NCI-H128 (cell line): ENCODE measurements at regions not wholly inside any gene's neighbourhood (a gene's known extent, or its start where the extent isn't known, plus 50 kb on each side); places are given as distances from the start of the nearest gene placed in this dataset.

Source experiments
- DNase-seq: peaks from one replicate; lab custom pipeline; 2025; ENCODE audit not compliant: unreplicated experiment; lab: John Stamatoyannopoulos, UW

DNA sequence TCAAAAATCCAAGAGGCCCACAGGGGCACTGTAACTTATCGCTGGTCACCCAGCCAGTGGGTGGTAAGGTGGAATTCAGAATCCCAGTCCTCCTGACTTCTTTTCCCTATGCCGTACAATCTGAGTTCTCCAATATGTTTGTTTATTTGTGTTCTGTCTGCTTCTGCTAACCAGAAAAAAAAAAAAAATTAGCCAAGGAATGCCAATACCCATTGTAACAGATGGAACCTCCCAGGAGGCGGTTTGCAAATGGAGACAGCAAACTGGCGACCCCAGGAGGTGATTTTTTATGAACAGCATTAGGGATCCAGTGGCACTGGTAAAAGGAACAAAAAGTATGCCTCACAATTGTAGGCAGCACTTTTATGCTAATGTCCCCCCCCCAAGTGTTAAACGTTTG lies 189.0 kb upstream of the FGGY start:
- DNase-seq = no peak

DNA sequence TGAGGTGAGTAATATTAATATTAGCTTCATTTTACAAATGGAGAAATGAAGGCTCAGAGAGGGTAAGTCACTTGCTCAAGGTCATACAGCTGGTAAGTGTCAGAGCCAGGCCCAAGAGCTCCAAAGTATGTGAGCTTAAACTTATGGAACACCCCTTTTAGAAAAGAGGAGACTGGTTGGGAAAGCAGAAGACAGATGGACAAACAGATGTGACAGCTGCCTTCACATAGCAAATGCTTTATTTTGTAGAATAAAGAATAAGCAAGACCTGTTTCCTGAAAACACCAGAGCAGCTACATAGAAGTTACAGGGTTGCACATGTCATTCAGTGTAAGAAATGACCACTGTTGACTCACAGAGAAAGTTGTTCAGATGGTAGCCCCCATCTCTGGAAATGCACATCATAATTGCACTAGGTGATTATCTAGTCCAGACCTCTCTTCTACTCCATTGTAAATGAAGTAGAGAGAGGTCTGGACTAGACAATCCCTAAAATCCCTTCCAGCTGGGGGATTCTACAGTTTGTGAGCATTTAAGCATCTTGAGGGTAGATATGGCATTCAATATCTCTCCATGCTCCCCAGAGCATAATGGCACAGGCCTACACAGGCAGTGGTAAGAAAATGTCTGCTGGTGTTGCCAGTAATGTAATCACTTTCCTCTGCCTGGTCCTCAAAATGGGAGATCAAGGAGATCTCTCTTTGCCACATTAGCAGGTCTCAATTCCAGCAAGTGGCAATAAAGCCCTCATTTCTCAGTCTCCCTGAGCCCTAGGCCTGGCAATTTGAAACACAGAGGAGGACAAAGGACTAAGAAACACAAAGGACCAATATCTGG lies 188.2 kb upstream of the FGGY start:
- DNase-seq = no peak

DNA sequence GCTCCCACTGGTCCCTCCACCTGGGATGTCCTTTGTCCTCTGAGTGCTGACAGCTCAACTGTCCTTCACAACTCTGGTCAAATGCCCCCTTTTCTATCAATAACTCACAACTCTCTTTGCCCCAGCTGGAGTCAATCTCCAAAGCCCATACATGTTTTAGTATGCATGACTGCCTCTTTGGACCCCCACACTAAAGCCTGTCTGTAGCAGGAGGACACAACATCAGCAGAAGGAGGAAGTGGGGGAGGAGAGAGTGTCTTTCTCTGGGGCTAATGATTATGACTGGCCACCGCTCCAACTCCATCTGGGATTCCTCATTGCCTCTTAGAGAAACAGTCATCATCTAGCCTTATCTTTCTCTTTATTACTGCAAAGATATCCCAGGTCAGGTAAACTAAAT lies 186.6 kb upstream of the FGGY start:
- DNase-seq = no peak

DNA sequence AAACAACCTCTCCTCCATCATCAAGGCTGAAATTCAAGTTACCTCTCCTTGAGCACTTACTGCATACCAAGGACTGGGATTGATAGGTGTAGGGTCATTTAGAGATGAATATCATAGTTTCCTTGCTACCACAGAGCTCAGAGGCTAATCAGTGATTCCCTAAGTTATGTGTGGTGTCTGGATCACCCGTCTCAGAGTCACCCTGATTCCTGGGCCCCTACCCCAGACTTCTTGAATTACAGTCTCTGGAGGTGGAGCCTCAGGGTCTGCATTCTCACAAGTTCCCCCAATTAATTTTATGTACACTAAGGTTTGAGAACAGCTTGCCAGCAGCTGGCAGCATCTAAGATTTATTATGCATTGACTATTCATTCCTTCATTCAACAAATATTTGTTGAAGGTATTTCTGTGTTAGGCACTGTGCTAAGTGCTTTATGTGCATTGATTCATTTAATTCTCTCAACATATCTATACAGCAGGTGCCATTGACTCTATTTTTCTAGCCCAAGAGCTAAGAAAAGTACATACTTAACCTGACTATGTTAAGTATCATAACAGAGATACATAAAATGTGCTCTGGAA lies 182.9 kb upstream of the FGGY start:
- DNase-seq = no peak

DNA sequence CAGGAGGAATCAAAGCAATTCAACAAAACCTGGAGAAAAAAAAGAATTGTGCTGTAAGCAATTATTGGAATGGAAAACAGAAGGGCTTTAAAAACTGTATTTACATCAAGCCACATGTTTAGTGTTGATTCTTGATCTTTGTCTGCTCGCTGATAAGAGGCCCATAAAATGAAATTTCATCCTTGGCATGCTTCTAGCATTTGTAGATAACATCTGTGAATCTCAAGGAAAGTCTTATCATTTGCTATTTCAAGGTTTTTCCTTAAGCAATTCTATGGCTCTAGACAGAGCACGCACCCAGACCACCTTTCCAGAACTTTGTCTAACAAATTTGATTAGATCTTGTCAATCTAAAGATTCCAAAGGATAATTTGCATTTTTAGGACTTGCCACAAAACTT lies 181.0 kb upstream of the FGGY start:
- no peak for DNase-seq

DNA sequence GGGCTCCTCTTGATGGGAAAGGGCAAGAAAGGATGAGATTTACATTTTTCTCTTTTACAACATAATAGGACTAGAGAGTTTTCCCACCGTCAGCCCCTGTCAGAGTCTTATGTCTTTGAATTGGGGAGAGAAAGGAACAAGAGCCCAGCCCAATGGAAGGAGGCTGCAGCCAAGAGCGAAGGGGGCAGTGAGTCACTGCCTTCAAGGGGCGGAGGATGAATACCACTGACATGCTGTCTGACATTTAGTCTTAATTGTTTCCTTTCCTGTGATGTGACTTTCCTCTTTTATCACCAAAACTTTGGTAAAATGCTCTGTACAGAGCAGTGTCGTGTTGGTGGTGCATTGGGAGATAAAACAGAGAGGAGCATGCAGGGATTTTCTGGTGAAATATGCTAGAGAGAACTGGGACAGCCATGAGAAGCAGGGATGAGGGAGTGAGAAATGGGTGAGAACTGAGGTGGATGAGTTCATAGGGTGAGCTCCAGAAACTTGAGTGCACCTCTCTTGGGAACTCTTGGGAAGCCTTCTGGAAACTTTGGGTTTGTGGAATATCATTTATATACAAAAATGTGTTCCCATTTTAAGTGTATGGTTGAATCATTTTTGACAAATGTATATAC lies 179.9 kb upstream of the FGGY start:
- no peak for DNase-seq

DNA sequence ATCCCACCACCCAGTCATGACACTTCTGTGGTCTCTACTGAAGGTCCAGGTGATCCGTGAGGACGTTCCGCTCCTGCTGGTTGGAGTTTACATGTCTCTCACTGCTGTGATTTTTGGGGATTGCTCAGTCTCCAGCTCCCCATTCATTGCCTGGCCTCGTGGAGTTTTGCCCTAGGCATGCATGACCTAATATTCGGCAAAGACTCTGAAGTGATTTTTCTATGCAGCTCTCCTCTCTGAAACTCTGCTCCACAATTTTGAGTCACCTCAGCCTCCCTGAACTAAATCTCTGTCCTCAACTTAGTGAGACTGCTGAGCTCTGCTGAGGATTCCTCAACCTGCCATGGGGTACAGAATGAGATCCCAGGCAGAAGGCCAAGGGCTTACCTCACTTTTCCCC lies 174.4 kb upstream of the FGGY start:
- DNase-seq = no peak

DNA sequence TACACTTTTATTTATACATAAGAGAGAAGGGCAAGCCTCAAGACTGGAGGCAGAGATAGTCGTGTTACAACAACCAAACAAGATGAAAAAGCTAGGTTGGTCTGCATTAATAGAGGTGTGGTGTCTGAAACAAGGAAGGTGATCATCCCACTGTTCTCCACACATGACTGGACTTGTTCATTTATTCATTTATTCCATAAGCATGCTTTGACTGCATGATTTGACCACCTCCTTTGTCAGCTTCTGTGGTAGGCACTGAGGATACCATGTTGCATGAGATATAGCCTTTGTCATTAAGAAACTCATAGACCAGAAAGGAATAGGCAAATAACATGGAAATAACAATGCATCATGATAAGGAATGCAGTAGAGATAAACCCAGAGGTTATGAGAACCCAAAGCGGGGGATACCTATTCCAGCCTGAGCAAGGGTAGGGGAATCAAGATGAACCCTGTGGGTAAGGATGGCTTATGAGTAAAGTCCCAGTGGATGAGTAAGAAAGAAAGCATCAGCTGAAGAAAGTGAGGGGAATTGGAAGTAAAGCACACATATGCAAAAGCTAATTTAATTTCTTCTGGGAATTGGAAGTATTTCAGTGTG lies 173.7 kb upstream of the FGGY start:
- DNase-seq = no peak

DNA sequence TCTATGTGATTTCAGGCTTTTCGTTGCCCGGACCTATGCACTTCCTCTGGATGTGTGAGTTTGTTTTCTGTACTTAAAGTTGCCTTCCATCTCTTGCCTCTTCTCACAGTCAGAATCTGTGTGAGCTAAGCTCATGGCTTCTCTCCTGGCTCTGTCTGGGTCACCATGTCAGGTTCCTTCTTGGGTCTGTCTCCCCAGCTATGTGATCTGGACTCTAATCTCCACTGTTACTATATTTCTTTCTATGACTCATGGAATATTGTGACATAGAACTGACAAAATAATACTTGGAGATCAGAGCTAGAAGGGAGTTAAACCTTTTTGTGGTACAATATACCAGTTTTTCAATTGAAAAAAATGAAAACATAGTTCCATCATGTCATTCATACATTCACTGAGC lies 172.7 kb upstream of the FGGY start:
- DNase-seq = no peak

DNA sequence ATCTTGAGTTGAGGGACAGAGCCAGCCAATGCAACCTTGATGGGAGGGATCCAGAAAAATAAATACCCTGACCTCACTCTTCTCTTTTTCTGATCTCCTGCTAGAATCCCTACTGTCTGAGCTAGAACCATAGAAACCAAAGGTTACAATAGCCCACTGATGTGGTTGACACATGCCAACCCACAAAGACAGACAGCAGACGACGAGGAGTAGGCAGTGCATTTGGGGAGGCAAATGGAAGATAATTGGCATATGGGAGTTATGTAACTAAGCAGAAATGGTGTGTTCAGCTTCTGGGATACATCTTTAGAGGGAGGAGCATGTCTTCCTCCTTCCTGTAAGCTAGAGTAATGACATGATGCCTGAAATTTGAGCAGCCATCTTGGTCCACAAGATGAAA lies 171.7 kb upstream of the FGGY start:
- DNase-seq = no peak

DNA sequence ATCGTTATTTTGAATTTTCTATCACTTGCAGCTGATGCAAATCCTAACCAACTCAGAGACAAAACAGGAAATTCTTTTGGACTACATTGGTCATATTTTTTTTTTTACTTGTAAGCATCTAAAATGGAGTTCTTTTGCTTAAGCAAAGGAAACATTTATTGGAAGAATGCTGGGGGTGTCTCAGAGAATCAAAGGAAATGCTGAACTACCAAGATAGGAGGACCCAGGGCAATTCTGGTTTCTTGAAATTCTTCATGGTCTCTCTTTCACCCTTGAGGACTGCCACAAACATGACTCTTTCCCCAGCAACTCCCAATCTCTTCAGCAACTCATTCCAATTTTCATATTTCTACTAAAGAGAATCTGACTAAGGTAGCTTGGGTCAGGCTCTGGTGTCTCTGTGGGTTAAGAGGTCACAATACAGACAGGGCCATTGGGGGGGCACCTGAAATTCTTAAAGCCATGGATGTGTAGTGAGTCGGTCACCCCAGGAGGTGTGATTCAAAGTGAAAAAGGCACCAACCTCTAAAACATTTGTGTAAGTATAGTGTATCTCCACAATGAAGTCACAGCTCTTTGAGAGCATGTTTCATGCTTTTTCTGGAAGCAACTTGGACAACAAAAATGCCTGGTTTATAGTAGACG lies 171.1 kb upstream of the FGGY start:
- no peak for DNase-seq

DNA sequence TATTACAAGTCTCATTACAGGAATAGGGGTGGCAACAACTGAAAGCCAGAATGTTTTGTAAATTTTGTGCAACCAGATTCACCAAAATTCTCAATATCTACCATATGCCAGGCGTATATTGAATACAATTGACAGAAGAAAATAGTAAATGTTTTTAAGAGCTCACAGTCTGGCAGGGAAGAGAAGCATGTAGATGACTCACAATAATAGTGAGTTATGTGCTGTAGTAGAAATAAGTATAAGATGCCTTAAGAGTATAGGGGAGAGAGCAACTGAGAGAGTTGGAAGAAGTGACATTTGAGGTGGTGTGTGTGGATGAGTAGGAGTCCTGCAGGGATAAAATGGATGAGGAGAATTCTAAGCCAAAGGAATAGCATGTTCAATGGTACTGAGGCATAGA lies 170.5 kb upstream of the FGGY start:
- no peak for DNase-seq

DNA sequence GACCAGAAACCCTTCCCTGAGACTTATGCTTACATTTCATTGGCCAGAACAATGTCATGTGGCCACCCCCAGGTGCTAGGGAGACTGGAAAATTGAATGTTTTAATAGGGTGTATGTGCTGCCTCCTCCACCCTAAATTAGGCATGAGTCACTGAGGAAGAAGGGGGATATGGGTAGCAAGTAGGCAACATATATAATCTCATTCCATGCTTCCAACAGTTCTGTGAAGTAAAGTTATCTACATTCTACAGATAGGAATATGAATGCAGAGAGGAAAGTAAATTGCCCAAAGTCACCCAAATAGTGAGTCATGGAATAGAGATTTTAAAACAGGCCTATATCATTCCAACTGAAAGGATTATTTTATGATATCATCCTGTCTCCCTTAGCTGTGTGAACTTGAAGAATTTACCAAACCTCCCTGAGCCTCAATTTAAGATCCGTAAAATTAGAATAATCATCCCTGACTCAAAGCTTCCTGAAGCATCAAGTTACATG lies 168.6 kb upstream of the FGGY start:
- DNase-seq = no peak

DNA sequence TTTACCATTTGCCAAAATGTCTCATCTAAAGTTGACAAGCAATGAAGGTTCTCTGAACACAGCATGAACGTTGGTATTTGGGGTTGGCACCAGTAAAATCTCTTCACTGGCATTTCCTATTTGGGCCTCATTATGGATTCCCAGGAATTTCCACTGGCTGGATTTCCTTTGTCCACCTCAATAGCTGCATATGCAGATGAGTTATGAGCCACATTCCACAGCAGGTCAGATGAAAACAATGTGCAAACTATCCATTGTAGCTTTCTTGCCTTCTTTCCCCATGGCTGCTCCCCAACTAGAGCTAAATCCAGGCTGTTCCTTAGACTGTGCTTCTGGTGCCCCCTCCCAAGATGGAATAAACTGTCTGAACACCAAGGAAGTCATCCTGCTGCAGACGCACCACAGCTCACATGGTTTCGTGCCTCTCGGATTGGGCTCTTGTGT lies 168.1 kb upstream of the FGGY start:
- DNase-seq = no peak

DNA sequence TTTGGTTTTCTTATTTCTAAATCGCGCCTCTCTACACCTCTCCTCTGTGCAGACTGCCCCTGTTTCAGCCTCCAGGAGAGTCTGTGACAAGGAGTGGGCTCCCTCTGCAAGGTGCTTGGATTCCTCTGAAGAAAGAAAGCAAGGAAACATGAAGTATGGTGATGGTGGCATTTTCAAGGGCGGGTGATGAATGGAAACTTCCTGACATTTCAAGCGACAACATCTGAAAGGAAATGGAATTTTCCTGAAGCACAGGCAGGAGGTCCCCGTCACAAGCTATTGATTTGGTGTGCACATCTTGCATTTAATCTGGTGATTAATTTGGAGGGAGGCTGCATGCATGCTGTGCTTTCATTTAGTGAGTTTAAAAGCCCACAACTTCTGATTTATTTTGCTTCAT lies 164.6 kb upstream of the FGGY start:
- no peak for DNase-seq

DNA sequence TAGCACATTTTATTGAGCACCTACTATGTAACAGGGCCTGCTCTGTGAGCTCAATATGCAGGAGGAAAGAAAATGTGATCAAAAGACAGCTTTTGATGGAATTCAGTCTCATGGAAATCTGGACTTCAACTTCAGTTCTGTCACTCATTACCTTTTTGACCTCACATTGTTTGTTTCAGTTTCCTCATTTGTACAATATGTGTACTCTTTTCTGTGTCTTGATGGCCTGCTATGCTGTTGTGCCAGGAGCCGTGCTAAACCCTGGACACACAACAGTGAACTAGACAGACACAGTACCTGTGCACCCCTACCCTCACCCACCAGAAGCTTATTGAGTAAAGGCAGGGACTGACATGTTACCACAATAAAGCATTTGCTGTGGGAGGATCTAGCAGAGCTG lies 162.9 kb upstream of the FGGY start:
- no peak for DNase-seq

DNA sequence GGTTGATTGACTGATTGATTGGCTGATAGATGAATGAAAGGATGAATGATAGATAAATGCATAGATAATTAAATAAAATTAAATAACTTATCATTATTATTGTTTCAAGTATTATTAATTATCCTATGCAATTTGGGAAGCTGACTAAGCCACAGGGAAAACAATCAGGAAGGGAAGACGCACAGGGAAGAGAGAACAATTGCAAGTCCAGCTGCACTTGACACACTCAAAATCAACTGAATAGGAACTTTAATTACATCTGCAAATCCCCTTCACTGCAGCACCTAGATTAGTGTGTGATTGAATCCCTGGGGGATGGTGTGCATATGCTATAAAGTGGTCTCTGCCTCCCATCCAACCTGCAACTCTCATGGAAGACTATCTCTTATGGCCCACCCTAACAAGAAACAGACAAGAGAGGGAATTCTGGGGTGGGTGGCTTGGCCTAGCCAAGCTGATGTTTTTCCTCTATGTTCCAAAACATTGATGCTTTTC lies 161.1 kb upstream of the FGGY start:
- no peak for DNase-seq

DNA sequence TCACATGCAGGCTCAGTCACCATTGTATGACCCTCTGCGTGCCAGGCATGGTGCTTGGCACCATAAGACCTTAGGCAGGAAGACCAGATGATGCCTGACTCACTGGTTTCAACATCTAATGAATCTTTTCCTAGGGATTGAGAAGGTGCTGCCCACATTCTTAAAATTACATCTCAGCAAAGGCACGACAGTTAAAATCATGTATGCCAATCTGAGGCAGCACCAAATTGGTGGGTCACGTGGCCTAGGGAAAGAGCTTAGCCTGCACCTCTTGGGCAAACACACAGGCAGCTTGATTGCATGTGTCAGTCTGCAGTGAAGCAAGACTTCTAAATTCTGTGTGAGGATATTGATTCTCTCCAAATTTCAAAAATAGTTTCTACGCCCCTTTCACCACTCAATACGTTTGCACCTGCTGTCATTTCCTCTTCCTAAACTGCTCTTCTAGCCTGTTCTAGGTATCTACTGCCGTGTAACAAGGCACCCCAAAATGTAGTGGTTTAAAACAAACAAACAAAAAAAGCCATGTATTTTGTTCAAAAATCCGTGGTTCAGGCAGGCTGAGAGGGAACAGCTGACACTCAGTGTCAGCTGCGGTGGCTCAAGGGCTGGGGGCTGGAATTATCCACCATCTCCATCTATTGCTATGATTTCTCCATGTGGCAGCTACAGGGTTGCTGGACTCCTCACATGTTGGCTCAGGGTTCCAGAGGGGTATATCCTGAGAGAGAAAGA lies 160.2 kb upstream of the FGGY start:
- no peak for DNase-seq

DNA sequence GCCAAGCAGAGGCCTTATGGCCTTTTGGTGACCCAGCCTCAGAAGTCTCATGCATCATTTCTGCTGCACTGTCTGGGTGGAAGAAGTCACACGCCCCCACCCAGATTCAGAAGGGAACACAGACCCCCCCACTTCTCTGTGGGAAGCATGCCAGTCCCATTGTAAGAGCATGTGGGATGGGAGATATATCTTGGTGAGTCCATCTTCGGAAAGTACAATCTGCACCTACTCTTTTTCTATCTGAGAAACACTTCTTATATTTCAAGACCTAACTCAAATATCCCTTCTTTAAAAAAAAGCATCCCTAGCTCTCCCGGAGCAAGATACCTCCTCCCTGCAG lies 159.6 kb upstream of the FGGY start:
- no peak for DNase-seq

DNA sequence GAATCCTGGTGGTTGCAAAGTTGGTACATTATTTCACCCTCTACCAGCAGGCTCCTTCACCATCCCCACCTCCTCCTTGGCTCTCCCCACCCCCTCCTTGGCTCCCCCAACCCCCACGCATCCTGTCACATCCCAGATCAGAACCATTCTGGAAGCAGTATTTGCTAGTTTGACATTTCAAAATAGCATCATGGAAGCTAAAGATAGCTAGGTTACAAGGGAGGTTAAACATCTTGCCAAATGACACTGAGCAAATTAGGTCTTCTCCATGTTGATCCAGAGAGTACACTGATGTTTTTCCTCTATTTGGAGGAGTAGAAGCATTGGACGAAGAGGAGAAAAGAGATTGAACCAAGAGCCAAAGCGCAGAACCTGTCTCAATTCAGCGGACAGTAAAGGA lies 158.9 kb upstream of the FGGY start:
- no peak for DNase-seq

DNA sequence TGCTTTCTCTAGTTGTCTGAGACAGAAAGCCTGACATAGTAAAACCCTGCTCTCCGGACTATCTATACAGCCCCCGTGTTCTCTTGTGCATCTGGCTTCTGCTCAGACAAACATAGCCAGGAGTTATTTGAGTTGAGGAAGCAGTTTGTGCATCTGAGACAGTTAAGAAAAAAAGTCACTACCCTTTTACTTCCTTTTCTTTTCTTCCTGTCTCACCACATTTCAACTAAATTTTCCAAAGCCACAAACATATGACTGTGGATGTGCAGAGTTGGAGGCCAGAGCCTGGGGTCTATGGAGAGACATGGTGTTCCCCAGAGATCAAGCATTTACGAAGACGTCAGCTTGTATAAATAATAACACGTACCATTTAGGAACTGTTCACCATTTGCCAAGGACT lies 158.5 kb upstream of the FGGY start:
- DNase-seq = no peak
